LNCAP (cell line): ENCODE measurements at regions not wholly inside any gene's neighbourhood (a gene's known extent, or its start where the extent isn't known, plus 50 kb on each side); places are given as distances from the start of the nearest gene placed in this dataset.

Experiments
- TF ChIP-seq, protein P1 (sequence below): fragments of 450-650 bp; IDR thresholded peaks from 2 replicates; pipeline ENCODE4 v1.5.1; 2017; ENCODE audit warnings: mild to moderate bottlenecking

DNA sequence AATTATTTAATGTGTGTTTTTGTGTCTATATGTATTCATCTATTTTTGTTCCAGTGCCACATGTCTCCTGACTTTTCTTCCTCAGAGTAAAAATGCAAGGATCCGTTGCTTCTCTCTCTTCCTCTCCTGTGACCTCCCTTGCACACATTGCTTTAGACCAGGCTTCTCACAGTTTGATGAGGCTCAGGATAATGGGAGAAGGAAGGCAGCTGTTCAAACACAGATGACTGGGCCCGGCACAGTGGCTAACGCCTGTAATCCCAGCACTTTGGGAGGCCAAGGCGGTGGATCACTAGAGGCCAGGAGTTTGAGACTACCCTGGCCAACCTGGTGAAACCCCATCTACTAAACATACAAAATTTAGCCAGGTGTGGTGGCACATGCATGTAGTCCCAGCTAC is 241.9 kb downstream of the SAMD5 start:
- TF ChIP-seq, protein P1, sequence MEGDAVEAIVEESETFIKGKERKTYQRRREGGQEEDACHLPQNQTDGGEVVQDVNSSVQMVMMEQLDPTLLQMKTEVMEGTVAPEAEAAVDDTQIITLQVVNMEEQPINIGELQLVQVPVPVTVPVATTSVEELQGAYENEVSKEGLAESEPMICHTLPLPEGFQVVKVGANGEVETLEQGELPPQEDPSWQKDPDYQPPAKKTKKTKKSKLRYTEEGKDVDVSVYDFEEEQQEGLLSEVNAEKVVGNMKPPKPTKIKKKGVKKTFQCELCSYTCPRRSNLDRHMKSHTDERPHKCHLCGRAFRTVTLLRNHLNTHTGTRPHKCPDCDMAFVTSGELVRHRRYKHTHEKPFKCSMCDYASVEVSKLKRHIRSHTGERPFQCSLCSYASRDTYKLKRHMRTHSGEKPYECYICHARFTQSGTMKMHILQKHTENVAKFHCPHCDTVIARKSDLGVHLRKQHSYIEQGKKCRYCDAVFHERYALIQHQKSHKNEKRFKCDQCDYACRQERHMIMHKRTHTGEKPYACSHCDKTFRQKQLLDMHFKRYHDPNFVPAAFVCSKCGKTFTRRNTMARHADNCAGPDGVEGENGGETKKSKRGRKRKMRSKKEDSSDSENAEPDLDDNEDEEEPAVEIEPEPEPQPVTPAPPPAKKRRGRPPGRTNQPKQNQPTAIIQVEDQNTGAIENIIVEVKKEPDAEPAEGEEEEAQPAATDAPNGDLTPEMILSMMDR: no peak

DNA sequence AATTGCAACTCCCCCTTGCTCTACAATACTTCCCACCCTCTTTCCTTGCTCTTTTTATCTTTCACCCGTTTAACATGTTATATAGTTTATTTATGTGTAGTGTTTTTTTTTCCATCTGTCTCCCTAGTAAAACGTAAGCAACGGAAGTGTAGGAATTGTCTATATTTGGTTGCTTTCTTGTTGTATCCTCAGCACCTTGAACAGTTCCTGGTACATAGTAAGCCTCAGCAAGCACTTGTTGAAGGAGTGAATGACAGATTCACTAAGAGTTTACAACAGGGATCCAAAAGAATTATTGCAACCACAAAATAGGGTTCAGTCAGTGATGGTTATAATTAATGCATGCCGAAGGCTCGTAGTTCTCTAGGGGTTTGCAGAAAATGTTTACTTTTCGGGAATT is 242.7 kb downstream of the SAMD5 start:
- TF ChIP-seq, protein P1: no peak

DNA sequence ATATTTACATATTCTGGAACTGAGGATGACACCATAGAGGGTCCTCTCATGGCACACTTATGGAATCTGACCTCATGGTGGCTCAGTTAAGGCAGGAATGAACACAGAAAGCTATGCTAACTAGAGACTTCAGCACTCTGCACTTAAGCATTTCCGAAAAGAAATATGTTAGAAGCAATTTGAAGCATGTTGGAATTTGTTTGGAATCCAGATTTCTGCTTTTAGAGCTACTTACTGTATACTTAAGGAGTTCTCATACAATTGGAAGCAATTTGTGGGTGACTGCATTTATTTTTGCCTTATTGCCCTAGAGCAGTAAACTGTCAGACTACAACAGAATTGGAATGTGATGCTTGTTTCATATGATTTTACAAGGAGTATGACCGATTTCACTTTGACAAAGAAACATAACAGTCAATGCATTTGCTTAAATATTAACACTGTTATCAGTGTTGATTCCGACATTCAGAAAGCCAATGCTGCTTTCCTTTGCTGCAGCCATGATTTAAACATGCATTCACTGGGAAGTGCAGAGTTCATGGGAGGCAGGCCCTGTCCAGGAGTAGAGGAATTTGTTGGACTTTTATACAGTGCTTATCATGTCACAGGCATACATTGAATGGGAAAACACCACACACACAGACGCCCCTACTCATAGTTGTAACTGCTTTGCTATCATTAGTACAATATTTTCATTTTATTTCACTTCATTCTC is 244.4 kb downstream of the SAMD5 start:
- TF ChIP-seq, protein P1: no peak

DNA sequence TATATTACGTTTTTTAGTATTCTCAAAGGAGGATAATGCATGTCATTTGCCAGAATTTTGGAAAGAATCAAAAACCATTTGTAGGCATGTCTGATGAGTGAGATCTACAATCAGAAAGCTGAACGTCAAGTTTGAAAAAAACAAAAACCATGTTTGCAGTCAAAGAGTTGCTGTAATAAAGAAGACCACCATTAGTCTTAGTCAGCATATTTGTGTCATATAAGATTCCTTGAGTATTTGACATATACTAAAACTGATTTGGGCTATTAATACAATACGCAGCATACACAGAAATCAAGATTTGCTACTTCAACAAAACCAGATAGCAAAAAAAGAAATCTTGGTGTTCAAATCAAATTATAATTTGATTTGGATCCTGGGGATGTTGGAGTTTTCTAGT is 247.5 kb downstream of the SAMD5 start:
- TF ChIP-seq, protein P1: no peak

DNA sequence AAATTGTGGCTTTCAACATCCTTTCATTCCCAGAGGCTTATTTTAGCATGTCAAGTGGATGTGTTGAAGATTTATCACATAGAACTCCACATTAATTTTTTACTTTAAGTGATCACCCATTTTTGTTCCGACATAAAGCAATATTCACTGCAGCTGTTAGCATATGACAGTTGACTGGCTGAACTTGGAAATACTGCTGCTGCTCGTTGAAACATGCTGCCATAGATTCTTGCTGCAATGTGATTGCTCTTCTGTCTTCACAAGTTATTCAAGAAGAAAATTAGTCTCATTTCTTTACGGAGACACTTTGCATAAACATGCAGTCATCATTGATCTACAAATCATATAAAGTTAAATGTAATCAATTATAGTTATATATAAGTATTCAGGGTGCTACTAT is 248.4 kb downstream of the SAMD5 start:
- TF ChIP-seq, protein P1: no peak

DNA sequence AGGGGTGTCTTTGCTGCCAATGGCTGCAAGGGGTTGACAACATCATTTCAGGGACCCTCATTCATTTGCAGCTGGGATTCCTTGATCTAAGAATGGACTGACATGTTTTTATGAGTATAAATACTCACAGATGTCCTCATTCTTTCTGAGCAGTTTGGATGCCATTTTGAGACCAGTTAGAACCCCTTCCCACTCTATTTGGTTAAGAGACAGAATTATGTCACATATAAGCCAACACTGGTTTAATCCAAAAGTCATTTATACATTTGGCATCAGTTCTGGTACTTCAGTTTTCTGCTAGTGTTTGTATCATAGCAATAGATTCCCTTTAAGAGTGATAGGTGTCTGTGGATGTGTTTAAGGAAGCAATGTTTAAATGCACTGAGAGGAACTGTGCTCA is 248.8 kb downstream of the SAMD5 start:
- TF ChIP-seq, protein P1: no peak

DNA sequence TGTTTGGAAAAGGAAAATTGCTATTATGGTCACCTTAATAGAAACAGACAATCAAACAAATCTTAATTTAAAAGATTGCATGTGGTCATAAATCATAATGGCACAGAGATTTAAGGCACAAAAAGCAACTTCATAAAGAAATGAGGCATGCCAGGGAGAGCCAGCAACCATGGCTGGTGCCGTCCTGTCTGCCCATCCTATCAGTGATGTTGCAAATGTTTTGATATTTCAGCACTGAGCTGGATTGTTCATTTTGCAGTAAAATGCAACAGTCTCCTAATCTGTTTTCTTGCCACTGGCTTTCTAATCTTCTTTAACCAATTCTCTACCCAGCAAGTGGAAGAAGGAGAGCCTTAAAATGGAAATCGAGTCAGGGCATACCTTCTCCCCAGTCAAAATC is 249.8 kb downstream of the SAMD5 start:
- TF ChIP-seq, protein P1: no peak

DNA sequence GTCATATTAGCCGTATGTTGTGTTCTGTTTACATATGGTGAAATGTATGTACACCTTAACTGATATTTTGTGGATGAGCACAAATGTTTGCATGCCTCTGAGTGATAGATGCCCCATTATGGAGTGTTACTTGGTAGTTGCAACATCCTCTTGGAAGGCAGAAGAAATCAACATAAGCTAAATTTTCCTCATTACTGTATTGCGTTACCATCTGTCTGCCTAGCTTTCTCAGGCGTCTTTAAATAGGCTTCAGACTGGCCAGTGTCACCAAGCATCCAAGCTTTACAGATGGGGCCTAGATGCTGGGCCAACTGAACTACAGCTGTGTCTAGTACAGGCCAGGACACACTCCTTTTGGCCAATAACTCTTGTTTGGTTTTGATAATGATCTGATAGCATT is 250.6 kb downstream of the SAMD5 start:
- TF ChIP-seq, protein P1: no peak
